Activated T-cell treated with anti-CD3 and anti-CD28 coated beads, Interleukin-2, amount 50 U/mL, for 4 hours (primary cell): ENCODE measurements at regions not wholly inside any gene's neighbourhood (a gene's known extent, or its start where the extent isn't known, plus 50 kb on each side); places are given as distances from the start of the nearest gene placed in this dataset.

Source experiments
- ATAC-seq, 2 donors: fragments of 200-7000 bp; cut with Tn5 transposase; one replicate each; pipeline ENCODE4 v1.10.0; 2021
- DNase-seq: peaks from one replicate; pipeline ENCODE4 v3.0.0-alpha.2; 2020
- H3K27me3 Mint-ChIP-seq: one replicate; pipeline ENCODE4 v1.8.0; 2021; ENCODE audit warnings: low read depth, mixed read lengths
- H3K36me3 Mint-ChIP-seq: one replicate; pipeline ENCODE4 v1.8.0; 2022; ENCODE audit warnings: mixed read lengths; ENCODE audit not compliant: insufficient read depth
- H3K4me1 Mint-ChIP-seq: one replicate; pipeline ENCODE4 v1.8.0; 2021; ENCODE audit warnings: low read depth, mixed read lengths
- H3K4me3 Mint-ChIP-seq: one replicate; pipeline ENCODE4 v1.8.0; 2021; ENCODE audit warnings: mild to moderate bottlenecking, moderate library complexity, mixed read lengths
- H3K9me3 Mint-ChIP-seq: one replicate; pipeline ENCODE4 v1.8.0; 2021; ENCODE audit warnings: mixed read lengths

GRCh38 chr7:16300361-16300895, 120.9 kb downstream of the CRPPA start:
- H3K36me3 Mint-ChIP-seq, result no peaks in the 10 kb centered on the region
- H3K9me3 Mint-ChIP-seq, result no peaks in the 10 kb centered on the region
- H3K27me3 Mint-ChIP-seq, result no peaks in the 10 kb centered on the region
- ATAC-seq (no peak), DNase-seq (no peak)
- no peak overlapping the region for H3K4me3 Mint-ChIP-seq
- H3K4me1 Mint-ChIP-seq, result no peaks in the 10 kb centered on the region

GRCh38 chr7:16299853-16300252, 121.5 kb downstream of the CRPPA start:
- no peaks in the 10 kb centered on the region for H3K9me3 Mint-ChIP-seq
- H3K36me3 Mint-ChIP-seq, result no peaks in the 10 kb centered on the region
- ATAC-seq, result no peak

GRCh38 chr7:16298221-16298620, 123.1 kb downstream of the CRPPA start:
- Mint-ChIP-seq H3K36me3 (no peaks in the 10 kb centered on the region), H3K4me1 (no peaks in the 10 kb centered on the region)

More at GRCh38 chr7:16299853-16300252, 121.5 kb downstream of the CRPPA start:
- H3K4me1 Mint-ChIP-seq, result no peaks in the 10 kb centered on the region
- no peak for DNase-seq
- H3K27me3 Mint-ChIP-seq, result no peaks in the 10 kb centered on the region
- H3K4me3 Mint-ChIP-seq, result no peak overlapping the region

GRCh38 chr7:16295558-16295957, 125.8 kb downstream of the CRPPA start:
- no peaks in the 10 kb centered on the region for H3K4me1 Mint-ChIP-seq
- H3K4me3 Mint-ChIP-seq, result no peak overlapping the region
- H3K9me3 Mint-ChIP-seq, result no peaks in the 10 kb centered on the region
- ATAC-seq, result no peak
- DNase-seq, result no peak
- H3K27me3 Mint-ChIP-seq, result no peaks in the 10 kb centered on the region
- no peaks in the 10 kb centered on the region for H3K36me3 Mint-ChIP-seq

More at GRCh38 chr7:16298221-16298620, 123.1 kb downstream of the CRPPA start:
- ATAC-seq (no peak), DNase-seq (no peak)
- Mint-ChIP-seq H3K27me3 (no peaks in the 10 kb centered on the region), H3K4me3 (no peak overlapping the region), H3K9me3 (no peaks in the 10 kb centered on the region)

- H3K4me3 Mint-ChIP-seq, result no peak overlapping the region
- ATAC-seq (no peak), DNase-seq (no peak)
- H3K9me3 Mint-ChIP-seq, result no peaks in the 10 kb centered on the region
- no peaks in the 10 kb centered on the region for H3K36me3 Mint-ChIP-seq
- H3K4me1 Mint-ChIP-seq, result no peaks in the 10 kb centered on the region
- no peaks in the 10 kb centered on the region for H3K27me3 Mint-ChIP-seq
These were observed 127.5 kb downstream of the CRPPA start for GRCh38 chr7:16293669-16294425.

GRCh38 chr7:16284581-16284980, 136.8 kb downstream of the CRPPA start:
- Mint-ChIP-seq H3K36me3 (no peaks in the 10 kb centered on the region), H3K27me3 (no peaks in the 10 kb centered on the region), H3K4me3 (no peak overlapping the region), H3K9me3 (no peaks in the 10 kb centered on the region), H3K4me1 (no peaks in the 10 kb centered on the region)
- DNase-seq (no peak), ATAC-seq (no peak)

- no peaks in the 10 kb centered on the region for H3K27me3 Mint-ChIP-seq
- H3K36me3 Mint-ChIP-seq, result no peaks in the 10 kb centered on the region
- H3K4me3 Mint-ChIP-seq, result no peak overlapping the region
- DNase-seq (no peak), ATAC-seq (no peak)
- H3K9me3 Mint-ChIP-seq, result no peaks in the 10 kb centered on the region
- no peaks in the 10 kb centered on the region for H3K4me1 Mint-ChIP-seq
These were observed 143.1 kb downstream of the CRPPA start for GRCh38 chr7:16278167-16278787.

GRCh38 chr7:16271990-16272665, 149.2 kb downstream of the CRPPA start:
- DNase-seq (no peak), ATAC-seq (no peak)
- no peak overlapping the region for H3K4me3 Mint-ChIP-seq
- H3K9me3 Mint-ChIP-seq, result no peaks in the 10 kb centered on the region
- no peaks in the 10 kb centered on the region for H3K27me3 Mint-ChIP-seq
- no peaks in the 10 kb centered on the region for H3K4me1 Mint-ChIP-seq
- no peaks in the 10 kb centered on the region for H3K36me3 Mint-ChIP-seq

GRCh38 chr7:16271355-16271915, 149.9 kb downstream of the CRPPA start:
- ATAC-seq, result no peak
- H3K27me3 Mint-ChIP-seq, result no peaks in the 10 kb centered on the region
- DNase-seq, result no peak
- no peaks in the 10 kb centered on the region for H3K36me3 Mint-ChIP-seq
- H3K9me3 Mint-ChIP-seq, result no peaks in the 10 kb centered on the region
- no peaks in the 10 kb centered on the region for H3K4me1 Mint-ChIP-seq
- no peak overlapping the region for H3K4me3 Mint-ChIP-seq

GRCh38 chr7:16270844-16271243, 150.5 kb downstream of the CRPPA start:
- no peak overlapping the region for H3K4me3 Mint-ChIP-seq
- no peak for ATAC-seq
- no peaks in the 10 kb centered on the region for H3K9me3 Mint-ChIP-seq

GRCh38 chr7:16268821-16269768, 152.2 kb downstream of the CRPPA start:
- ATAC-seq (no peak), DNase-seq (no peak)
- no peaks in the 10 kb centered on the region for H3K4me1 Mint-ChIP-seq
- no peaks in the 10 kb centered on the region for H3K27me3 Mint-ChIP-seq
- no peaks in the 10 kb centered on the region for H3K36me3 Mint-ChIP-seq
- H3K9me3 Mint-ChIP-seq, result no peaks in the 10 kb centered on the region
- no peak overlapping the region for H3K4me3 Mint-ChIP-seq

More at GRCh38 chr7:16270844-16271243, 150.5 kb downstream of the CRPPA start:
- Mint-ChIP-seq H3K27me3 (no peaks in the 10 kb centered on the region), H3K36me3 (no peaks in the 10 kb centered on the region), H3K4me1 (no peaks in the 10 kb centered on the region)
- no peak for DNase-seq

GRCh38 chr7:16267953-16268820, 153.2 kb downstream of the CRPPA start:
- ATAC-seq (no peak), DNase-seq (no peak)
- Mint-ChIP-seq H3K36me3 (no peaks in the 10 kb centered on the region), H3K4me1 (no peaks in the 10 kb centered on the region), H3K9me3 (no peaks in the 10 kb centered on the region), H3K27me3 (no peaks in the 10 kb centered on the region), H3K4me3 (no peak overlapping the region)

- ATAC-seq, result no peak
- Mint-ChIP-seq H3K9me3 (no peaks in the 10 kb centered on the region), H3K4me3 (no peak overlapping the region)
These were observed 154.5 kb downstream of the CRPPA start for GRCh38 chr7:16266877-16267276.

More at GRCh38 chr7:16266877-16267276, 154.5 kb downstream of the CRPPA start:
- H3K4me1 Mint-ChIP-seq, result no peaks in the 10 kb centered on the region
- H3K27me3 Mint-ChIP-seq, result no peaks in the 10 kb centered on the region
- DNase-seq, result no peak
- no peaks in the 10 kb centered on the region for H3K36me3 Mint-ChIP-seq
